HepG2 (cell line): ENCODE measurements at regions not wholly inside any gene's neighbourhood (a gene's known extent, or its start where the extent isn't known, plus 50 kb on each side); places are given as distances from the start of the nearest gene placed in this dataset.

Experiments
- ATAC-seq: fragments of 200-7000 bp; cut with Tn5 transposase; 3 replicates; pipeline ENCODE4 v1.9.1; 2020; ENCODE audit warnings: mild to moderate bottlenecking, moderate library complexity
- BruUV-seq: library from RNA; stranded (reverse); fragments of 400-500 nt; replicated peaks from 2 replicates; lab custom pipeline; 2021; lab: Mats Ljungman, UMichigan
- CTCF ChIA-PET: fragments of 300-600 bp; formaldehyde crosslinking; extraction: SDS; loops from one replicate; lab custom pipeline; 2021; ENCODE audit warnings: low total read pairs, inconsistent platforms, low intra/inter-chr PET ratio; lab: Yijun Ruan, JAX
- POLR2A ChIA-PET: fragments of 350-600 bp; sonication (Branson Sonifier 250); formaldehyde crosslinking; loops from one replicate; lab custom pipeline; 2020; ENCODE audit warnings: antibody characterized with exemption, inconsistent platforms; lab: Yijun Ruan, JAX
- DNase-seq: peaks from one replicate; pipeline ENCODE4 v3.0.0-alpha.2; 2015; ENCODE audit warnings: low spot score
- FAIRE-seq: peaks from 3 replicates; lab custom pipeline; 2011; peaks lifted over from hg19 to GRCh38; lab: Jason Lieb, UNC
- H2AFZ ChIP-seq: one replicate; pipeline ENCODE4 v1.6.1; 2011; ENCODE audit warnings: low read length, inconsistent platforms
- H3K27ac ChIP-seq: fragments of 300-600 bp; 3 replicates; pipeline ENCODE4 v1.8.0; 2011; ENCODE audit warnings: mixed run types, mild to moderate bottlenecking, mixed read lengths, low read length, inconsistent platforms; ENCODE audit not compliant: insufficient read depth; ENCODE audit errors: extremely low read length
- H3K27me3 ChIP-seq, 2 experiments: fragments of 200-600 bp in 1 of 2; 2 replicates in 1 of 2; 3 replicates in 1 of 2; pipeline versions ENCODE4 v1.6.0 to v1.8.0; 2011; ENCODE audit warnings: low read length in 2 of 2, mild to moderate bottlenecking in 2 of 2, moderate library complexity in 2 of 2, inconsistent platforms in 1 of 2; ENCODE audit not compliant: insufficient read depth in 2 of 2, control insufficient read depth in 1 of 2
- H3K36me3 ChIP-seq, 2 experiments: fragments of 200-600 bp in 1 of 2; replicated peaks in 1 of 2; 2 replicates in 1 of 2; 3 replicates in 1 of 2; pipeline versions ENCODE4 v1.5.1 to v1.8.0; 2011; ENCODE audit warnings: low read length in 2 of 2, inconsistent platforms in 1 of 2; ENCODE audit not compliant: insufficient read depth in 2 of 2, control insufficient read depth in 1 of 2
- H3K4me1 ChIP-seq: 2 replicates; pipeline ENCODE4 v1.5.1; 2012; ENCODE audit warnings: low read length, inconsistent platforms; ENCODE audit not compliant: insufficient read depth
- H3K4me2 ChIP-seq: 2 replicates; pipeline ENCODE4 v1.6.0; 2011; ENCODE audit warnings: low read depth, low read length, inconsistent platforms
- H3K4me3 ChIP-seq, 3 experiments: fragments of 200-600 bp in 1 of 3; sonication (generic), shearing (Covaris generic) in 1 of 3; replicated peaks in 1 of 3; 2 replicates each; pipeline ENCODE4 v1.5.1; 2011 to 2016; ENCODE audit warnings: low read length in 3 of 3, inconsistent platforms in 2 of 3, low read depth in 2 of 3, mild to moderate bottlenecking in 2 of 3, control low read depth in 1 of 3, mixed read lengths in 1 of 3; ENCODE audit not compliant: insufficient read depth in 1 of 3
- H3K79me2 ChIP-seq: one replicate; pipeline ENCODE4 v1.6.1; 2011; ENCODE audit warnings: low read length, inconsistent platforms; ENCODE audit not compliant: insufficient read depth
- H3K9ac ChIP-seq: 2 replicates; pipeline ENCODE4 v1.6.0; 2011; ENCODE audit warnings: mild to moderate bottlenecking, low read depth, low read length, inconsistent platforms; ENCODE audit not compliant: insufficient read depth
- H3K9me3 ChIP-seq: 2 replicates; pipeline ENCODE4 v1.5.1; 2012; ENCODE audit warnings: mild to moderate bottlenecking, low read length
- H4K20me1 ChIP-seq: 2 replicates; pipeline ENCODE4 v1.6.0; 2011; ENCODE audit warnings: inconsistent platforms, mild to moderate bottlenecking, low read length, moderate library complexity; ENCODE audit not compliant: insufficient read depth
- ARID5B ChIP-seq: IDR thresholded peaks from 2 replicates; pipeline ENCODE4 v1.4.0; 2020; ENCODE audit warnings: mild to moderate bottlenecking, missing genetic modification reagents
- DMAP1 ChIP-seq: IDR thresholded peaks from 2 replicates; pipeline ENCODE4 v1.6.1; 2016
- DMTF1 ChIP-seq: sonication (generic); formaldehyde crosslinking; IDR thresholded peaks from 2 replicates; pipeline ENCODE4 v1.4.0; 2020; ENCODE audit warnings: mild to moderate bottlenecking, missing genetic modification reagents
- HMG20B ChIP-seq: conservative IDR thresholded peaks from 2 replicates; pipeline ENCODE4 v1.6.1; 2016; ENCODE audit warnings: missing genetic modification reagents, missing compliant biosample characterization
- MAF1 ChIP-seq: sonication (generic); formaldehyde crosslinking; IDR thresholded peaks from 2 replicates; pipeline ENCODE4 v1.5.0; 2020; ENCODE audit warnings: missing genetic modification reagents, borderline replicate concordance
- MLLT10 ChIP-seq: sonication (generic); formaldehyde crosslinking; IDR thresholded peaks from 2 replicates; pipeline ENCODE4 v1.4.0; 2020; ENCODE audit warnings: missing genetic modification reagents
- RXRA ChIP-seq: sonication (generic); formaldehyde crosslinking; IDR thresholded peaks from 2 replicates; pipeline ENCODE4 v1.5.1; 2020; ENCODE audit warnings: missing genetic modification reagents
- SMARCC2 ChIP-seq: fragments of 450-650 bp; IDR thresholded peaks from 2 replicates; pipeline ENCODE4 v1.6.1; 2017; ENCODE audit warnings: antibody characterized with exemption, mild to moderate bottlenecking
- SNRNP70 ChIP-seq: fragments of 200-400 bp; formaldehyde crosslinking; IDR thresholded peaks from 2 replicates; pipeline ENCODE4 v1.6.1; 2017; ENCODE audit warnings: mild to moderate bottlenecking, low read depth, low read length, moderate library complexity
- SP140L ChIP-seq: sonication (generic); formaldehyde crosslinking; IDR thresholded peaks from 2 replicates; pipeline ENCODE4 v1.4.0; 2020; ENCODE audit warnings: missing genetic modification reagents, borderline replicate concordance
- TOPORS ChIP-seq: sonication (generic); formaldehyde crosslinking; IDR thresholded peaks from 2 replicates; pipeline ENCODE4 v1.8.0; 2023; ENCODE audit warnings: mild to moderate bottlenecking, missing genetic modification reagents
- ZEB1 ChIP-seq: IDR thresholded peaks from 2 replicates; pipeline ENCODE4 v1.6.1; 2012; ENCODE audit warnings: mild to moderate bottlenecking, low read depth, inconsistent platforms; ENCODE audit not compliant: insufficient replicate concordance
- ZNF138 ChIP-seq: sonication (generic); formaldehyde crosslinking; IDR thresholded peaks from 2 replicates; pipeline ENCODE4 v1.5.0; 2020; ENCODE audit warnings: mild to moderate bottlenecking, low read depth, missing genetic modification reagents
- ZNF441 ChIP-seq: sonication (generic); formaldehyde crosslinking; IDR thresholded peaks from 2 replicates; pipeline ENCODE4 v1.7.0; 2021; ENCODE audit warnings: missing genetic modification reagents, borderline replicate concordance
- ZNF496 ChIP-seq: sonication (generic); formaldehyde crosslinking; IDR thresholded peaks from 2 replicates; pipeline ENCODE4 v1.8.1; 2023; ENCODE audit warnings: mild to moderate bottlenecking, moderate library complexity, missing genetic modification reagents; ENCODE audit not compliant: insufficient replicate concordance
- ZSCAN22 ChIP-seq: sonication (generic); formaldehyde crosslinking; IDR thresholded peaks from 2 replicates; pipeline ENCODE4 v1.4.0; 2020; ENCODE audit warnings: mild to moderate bottlenecking, missing genetic modification reagents
- WGBS: methylation state at CpG from one replicate; pipeline ENCODE4 v1.1.6; 2017; ENCODE audit warnings: low lambda C conversion rate; 5-methylcytosine and 5-hydroxymethylcytosine counted together
- in situ Hi-C: cut with HindIII; loops from 2 replicates; pipeline ENCODE4 v1.10.0; 2017; ENCODE audit warnings: low pct_unique_long_range_greater_than_20kb; ENCODE audit not compliant: extremely low pct_ligation_motif_present
- intact Hi-C: fragments of 100-400 bp; cut with micrococcal nuclease; formaldehyde crosslinking; loops from one replicate; pipeline ENCODE4 v1.10.0; 2022; ENCODE audit not compliant: unreplicated experiment

GRCh38 chr4:24265989-24266388 lies 318.4 kb downstream of the DHX15 start:
- Histone ChIP-seq H2AFZ (no peak overlapping the region), H3K9me3 (no peaks in the 10 kb centered on the region), H3K4me3 (no peak overlapping the region), H3K79me2 (no peaks in the 10 kb centered on the region), H4K20me1 (no peaks in the 10 kb centered on the region), H3K27me3 (0 out of 5 replicates have a peak, but pooled peaks cover 0 to 3% of the 10 kb centered on the region in 2 experiments), H3K4me2 (no peak overlapping the region), H3K27ac (no peak overlapping the region), H3K4me1 (no peaks in the 10 kb centered on the region), H3K36me3 (no peaks in the 10 kb centered on the region), H3K9ac (no peak overlapping the region)
- DNase-seq: no peak
- ATAC-seq: no peak
- in situ Hi-C loops: no loop called here
- BruUV-seq: no TSS peak
- TF ChIP-seq RXRA (CRISPR knock-in tag) (no peak), SP140L (no peak), MLLT10 (CRISPR knock-in tag) (no peak), HMG20B (no peak), ARID5B (CRISPR knock-in tag) (no peak)
- intact Hi-C loops: no loop called here
- ChIA-PET POLR2A (no interaction called here), CTCF (no interaction called here)
- WGBS: 54% methylated on average over 5 of the region's 7 CpGs
- no peak for FAIRE-seq

- ATAC-seq (no peak), FAIRE-seq (no peak), DNase-seq (no peak)
- H3K9ac ChIP-seq: no peak overlapping the region
- H3K27me3 ChIP-seq: 0 out of 5 replicates have a peak, but pooled peaks cover 0 to 5% of the 10 kb centered on the region in 2 experiments
- H3K79me2 ChIP-seq: no peaks in the 10 kb centered on the region
- intact Hi-C loops (no loop called here), in situ Hi-C loops (no loop called here)
- H4K20me1 ChIP-seq: no peaks in the 10 kb centered on the region
- no peak overlapping the region for H2AFZ ChIP-seq
- H3K4me2 ChIP-seq: no peak overlapping the region
- WGBS: 36% methylated on average over 4 of the region's 4 CpGs
- BruUV-seq: no TSS peak
- POLR2A ChIA-PET: no interaction called here
- H3K4me3 ChIP-seq: no peak overlapping the region
- H3K27ac ChIP-seq: no peak overlapping the region
- H3K9me3 ChIP-seq: no peaks in the 10 kb centered on the region
- no peaks in the 10 kb centered on the region for H3K4me1 ChIP-seq
- CTCF ChIA-PET: no interaction called here
- no peaks in the 10 kb centered on the region for H3K36me3 ChIP-seq
- no peak for TF ChIP-seq TOPORS (CRISPR knock-in tag)
- no peak for TF ChIP-seq ZNF441 (CRISPR knock-in tag)
- TF ChIP-seq ZSCAN22: no peak
- no peak for TF ChIP-seq DMAP1 (CRISPR knock-in tag)
- TF ChIP-seq ZEB1: no peak
- TF ChIP-seq ZNF138 (CRISPR knock-in tag): no peak
- TF ChIP-seq ZNF496 (CRISPR knock-in tag): no peak
- TF ChIP-seq SMARCC2: no peak
- no peak for TF ChIP-seq SNRNP70
- TF ChIP-seq DMTF1 (CRISPR knock-in tag): no peak
- TF ChIP-seq MAF1 (CRISPR knock-in tag): no peak
These were observed 321.7 kb downstream of the DHX15 start for GRCh38 chr4:24262616-24263015.
